WI38 (cell line): ENCODE measurements at regions not wholly inside any gene's neighbourhood (a gene's known extent, or its start where the extent isn't known, plus 50 kb on each side); places are given as distances from the start of the nearest gene placed in this dataset.

Experiments
- H3K4me3 ChIP-seq: 2 replicates; pipeline ENCODE4 v1.5.1; 2011; ENCODE audit warnings: low read depth, mild to moderate bottlenecking, control low read depth, low read length
- TF ChIP-seq, protein P1 (sequence below): IDR thresholded peaks from 2 replicates; pipeline ENCODE4 v1.5.1; 2012; ENCODE audit warnings: low read depth, mild to moderate bottlenecking, control low read depth, low read length

GRCh38 chr6:23277521-23278179 is 708.3 kb downstream of the HDGFL1 start:
- TF ChIP-seq, protein P1, sequence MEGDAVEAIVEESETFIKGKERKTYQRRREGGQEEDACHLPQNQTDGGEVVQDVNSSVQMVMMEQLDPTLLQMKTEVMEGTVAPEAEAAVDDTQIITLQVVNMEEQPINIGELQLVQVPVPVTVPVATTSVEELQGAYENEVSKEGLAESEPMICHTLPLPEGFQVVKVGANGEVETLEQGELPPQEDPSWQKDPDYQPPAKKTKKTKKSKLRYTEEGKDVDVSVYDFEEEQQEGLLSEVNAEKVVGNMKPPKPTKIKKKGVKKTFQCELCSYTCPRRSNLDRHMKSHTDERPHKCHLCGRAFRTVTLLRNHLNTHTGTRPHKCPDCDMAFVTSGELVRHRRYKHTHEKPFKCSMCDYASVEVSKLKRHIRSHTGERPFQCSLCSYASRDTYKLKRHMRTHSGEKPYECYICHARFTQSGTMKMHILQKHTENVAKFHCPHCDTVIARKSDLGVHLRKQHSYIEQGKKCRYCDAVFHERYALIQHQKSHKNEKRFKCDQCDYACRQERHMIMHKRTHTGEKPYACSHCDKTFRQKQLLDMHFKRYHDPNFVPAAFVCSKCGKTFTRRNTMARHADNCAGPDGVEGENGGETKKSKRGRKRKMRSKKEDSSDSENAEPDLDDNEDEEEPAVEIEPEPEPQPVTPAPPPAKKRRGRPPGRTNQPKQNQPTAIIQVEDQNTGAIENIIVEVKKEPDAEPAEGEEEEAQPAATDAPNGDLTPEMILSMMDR = no peak
- H3K4me3 ChIP-seq = no peak overlapping the region

GRCh38 chr6:23278180-23278532 is 708.8 kb downstream of the HDGFL1 start:
- H3K4me3 ChIP-seq = no peak overlapping the region
- TF ChIP-seq, protein P1 = no peak

- no peak overlapping the region for H3K4me3 ChIP-seq
- TF ChIP-seq, protein P1 = no peak
Measured at GRCh38 chr6:23280437-23280836, 711.1 kb downstream of the HDGFL1 start.

GRCh38 chr6:23282252-23283021 is 713.1 kb downstream of the HDGFL1 start:
- no peak overlapping the region for H3K4me3 ChIP-seq
- TF ChIP-seq, protein P1 = no peak

GRCh38 chr6:23293653-23294052 is 724.3 kb downstream of the HDGFL1 start:
- no peak overlapping the region for H3K4me3 ChIP-seq
- TF ChIP-seq, protein P1 = no peak

GRCh38 chr6:23301556-23301955 is 732.2 kb downstream of the HDGFL1 start:
- no peak overlapping the region for H3K4me3 ChIP-seq
- TF ChIP-seq, protein P1 = no peak

DNA sequence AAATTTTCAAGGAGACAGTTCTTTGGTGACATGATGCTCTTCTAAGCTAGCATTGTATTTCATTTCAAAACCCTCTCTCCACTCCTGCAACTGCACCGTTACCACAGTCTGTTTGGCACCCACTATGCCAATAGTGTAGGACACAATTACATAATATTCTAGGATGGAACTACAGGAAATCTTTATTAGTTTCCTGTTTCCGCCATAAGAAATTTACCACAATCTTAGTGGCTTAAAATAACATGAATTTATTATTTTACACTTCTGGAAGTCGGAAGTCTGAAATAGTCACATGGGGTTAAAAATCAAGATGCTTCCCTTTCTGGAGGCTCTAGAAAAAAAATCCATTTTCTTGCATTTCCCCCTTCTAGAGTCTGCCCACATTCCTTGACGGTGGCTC is 733.1 kb downstream of the HDGFL1 start:
- TF ChIP-seq, protein P1 = no peak
- no peak overlapping the region for H3K4me3 ChIP-seq
